Sigmoid colon (tissue), 6 donors: ENCODE measurements at regions not wholly inside any gene's neighbourhood (a gene's known extent, or its start where the extent isn't known, plus 50 kb on each side); places are given as distances from the start of the nearest gene placed in this dataset.

Source experiments
- DNase-seq: peaks from one replicate; pipeline ENCODE4 v3.0.0-alpha.2; 2019
- H3K27ac ChIP-seq, 4 donors: fragments of 200-600 bp; sonication (generic); one replicate each; pipeline ENCODE4 v1.5.1; 2016 to 2019; ENCODE audit warnings: mild to moderate bottlenecking in 1 of 4
- H3K27me3 ChIP-seq, 3 donors: fragments of 200-600 bp; sonication (generic); one replicate each; pipeline ENCODE4 v1.5.1; 2019; ENCODE audit warnings: mild to moderate bottlenecking in 1 of 3
- H3K36me3 ChIP-seq, 4 donors: fragments of 200-600 bp; sonication (generic); one replicate each; pipeline ENCODE4 v1.5.1; 2016 to 2019
- H3K4me1 ChIP-seq, 4 donors: fragments of 200-600 bp; sonication (generic); one replicate each; pipeline ENCODE4 v1.5.1; 2017 to 2019
- H3K4me3 ChIP-seq, 4 donors: fragments of 200-600 bp; sonication (generic); one replicate each; pipeline ENCODE4 v1.5.1; 2017 to 2019; ENCODE audit warnings: mild to moderate bottlenecking in 2 of 4, moderate library complexity in 1 of 4
- H3K9me3 ChIP-seq, 4 donors: fragments of 200-600 bp in 3 of 4; sonication (generic) in 3 of 4; one replicate each; pipeline versions ENCODE4 v1.5.1 to v1.6.1; 2013 to 2019
- EP300 ChIP-seq, 4 donors: sonication (generic); formaldehyde crosslinking; IDR thresholded peaks; one replicate each; pipeline ENCODE4 v1.6.1; 2017; ENCODE audit warnings: antibody characterized with exemption in 4 of 4
- POLR2A ChIP-seq, 2 donors: fragments of 450-650 bp; IDR thresholded peaks; one replicate each; pipeline ENCODE4 v1.6.1; 2016; ENCODE audit warnings: antibody characterized with exemption in 2 of 2, mild to moderate bottlenecking in 2 of 2, moderate library complexity in 2 of 2
- POLR2AphosphoS5 ChIP-seq, 4 donors: sonication (generic); formaldehyde crosslinking; IDR thresholded peaks; one replicate each; pipeline ENCODE4 v1.6.1; 2017; ENCODE audit warnings: antibody characterized with exemption in 4 of 4
- WGBS, 2 donors: extraction: QIAGEN DNeasy Blood & Tissue Kit; methylation state at CpG; one replicate each; pipeline ENCODE4 v1.1.7; 2013; 5-methylcytosine and 5-hydroxymethylcytosine counted together
- intact Hi-C: fragments of 100-400 bp; cut with DNase I; formaldehyde crosslinking; loops from one replicate; pipeline ENCODE4 v1.15.1; 2023
- TF ChIP-seq, protein P1 (sequence below), 4 experiments: fragments of 450-650 bp in 3 of 4; fragments of 200-600 bp in 1 of 4; IDR thresholded peaks; one replicate each; pipeline ENCODE4 v1.5.1; 2016 to 2019; ENCODE audit warnings: antibody characterized with exemption in 4 of 4, mild to moderate bottlenecking in 3 of 4, moderate library complexity in 2 of 4
- donor health status: healthy with polysubstance abuse.
- donor health status: healthy.

GRCh38 chr4:42262701-42263490, 110.4 kb upstream of the BEND4 start:
- Histone ChIP-seq H3K36me3 (no peaks in the 10 kb centered on the region), H3K27me3 (no peaks in the 10 kb centered on the region), H3K4me1 (peaks cover 0 to 13% (median 0%) of the 10 kb centered on the region in 4 donors), H3K9me3 (no peaks in the 10 kb centered on the region), H3K27ac (no peak overlapping the region), H3K4me3 (no peak overlapping the region)
- TF ChIP-seq POLR2A (IDR thresholded peaks at IDR 0.05): no peak
- TF ChIP-seq POLR2AphosphoS5 (IDR thresholded peaks at IDR 0.05): no peak
- no peak for TF ChIP-seq EP300 (IDR thresholded peaks at IDR 0.05)
- TF ChIP-seq, protein P1, sequence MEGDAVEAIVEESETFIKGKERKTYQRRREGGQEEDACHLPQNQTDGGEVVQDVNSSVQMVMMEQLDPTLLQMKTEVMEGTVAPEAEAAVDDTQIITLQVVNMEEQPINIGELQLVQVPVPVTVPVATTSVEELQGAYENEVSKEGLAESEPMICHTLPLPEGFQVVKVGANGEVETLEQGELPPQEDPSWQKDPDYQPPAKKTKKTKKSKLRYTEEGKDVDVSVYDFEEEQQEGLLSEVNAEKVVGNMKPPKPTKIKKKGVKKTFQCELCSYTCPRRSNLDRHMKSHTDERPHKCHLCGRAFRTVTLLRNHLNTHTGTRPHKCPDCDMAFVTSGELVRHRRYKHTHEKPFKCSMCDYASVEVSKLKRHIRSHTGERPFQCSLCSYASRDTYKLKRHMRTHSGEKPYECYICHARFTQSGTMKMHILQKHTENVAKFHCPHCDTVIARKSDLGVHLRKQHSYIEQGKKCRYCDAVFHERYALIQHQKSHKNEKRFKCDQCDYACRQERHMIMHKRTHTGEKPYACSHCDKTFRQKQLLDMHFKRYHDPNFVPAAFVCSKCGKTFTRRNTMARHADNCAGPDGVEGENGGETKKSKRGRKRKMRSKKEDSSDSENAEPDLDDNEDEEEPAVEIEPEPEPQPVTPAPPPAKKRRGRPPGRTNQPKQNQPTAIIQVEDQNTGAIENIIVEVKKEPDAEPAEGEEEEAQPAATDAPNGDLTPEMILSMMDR (IDR thresholded peaks at IDR 0.05): no peak
- 65 to 72% methylated on average over 8 of the region's 8 CpGs for WGBS, 2 donors
- no peak for DNase-seq
- intact Hi-C loops: no loop called here

DNA sequence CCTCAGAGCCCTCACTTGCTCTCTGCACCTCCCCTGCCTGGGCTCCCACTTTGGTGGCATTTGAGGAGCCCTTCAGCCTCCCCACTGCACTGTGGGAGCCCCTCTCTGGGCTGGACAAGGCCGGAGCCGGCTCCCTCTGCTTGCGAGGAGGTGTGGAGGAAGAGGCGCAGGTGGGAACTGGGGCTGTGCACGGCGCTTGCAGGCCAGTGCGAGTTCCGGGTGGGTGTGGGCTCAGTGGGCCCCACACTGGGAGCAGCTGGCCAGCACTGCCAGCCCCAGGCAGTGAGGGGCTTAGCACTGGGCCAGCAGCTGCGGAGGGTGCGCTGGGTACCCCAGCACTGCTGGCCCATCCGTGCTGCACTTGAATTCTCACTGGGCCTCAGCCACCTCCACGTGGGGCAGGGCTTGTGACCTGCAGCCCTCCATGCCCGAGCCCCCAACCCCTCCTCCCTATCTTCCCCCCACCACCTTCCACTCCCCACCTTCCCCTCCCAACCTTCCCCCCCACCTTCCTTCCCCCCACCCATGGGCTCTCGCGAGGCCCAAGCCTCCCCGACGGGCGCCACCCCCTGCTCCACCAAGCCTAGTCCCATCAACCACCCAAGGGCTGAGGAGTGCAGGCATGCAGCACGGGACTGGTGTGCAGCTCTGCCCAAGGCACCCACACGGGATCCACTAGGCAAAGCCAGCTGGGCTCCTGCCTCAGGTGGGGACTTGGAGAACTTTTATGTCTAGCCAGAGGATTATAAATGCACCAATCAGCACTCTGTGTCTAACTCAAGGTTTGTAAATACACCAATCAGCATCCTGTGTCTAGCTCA, 113.5 kb upstream of the BEND4 start:
- no peaks in the 10 kb centered on the region for H3K9me3 ChIP-seq
- TF ChIP-seq POLR2AphosphoS5 (IDR thresholded peaks at IDR 0.05): no peak
- TF ChIP-seq, protein P1 (IDR thresholded peaks at IDR 0.05): no peak
- H3K4me3 ChIP-seq: no peak overlapping the region
- intact Hi-C loops: no loop called here
- H3K27me3 ChIP-seq: no peaks in the 10 kb centered on the region
- no peaks in the 10 kb centered on the region for H3K36me3 ChIP-seq
- peaks cover 0 to 13% (median 0%) of the 10 kb centered on the region in 4 donors for H3K4me1 ChIP-seq
- 91 to 92% methylated on average over 20 of the region's 20 CpGs for WGBS, 2 donors
- DNase-seq: no peak
- H3K27ac ChIP-seq: no peak overlapping the region

DNA sequence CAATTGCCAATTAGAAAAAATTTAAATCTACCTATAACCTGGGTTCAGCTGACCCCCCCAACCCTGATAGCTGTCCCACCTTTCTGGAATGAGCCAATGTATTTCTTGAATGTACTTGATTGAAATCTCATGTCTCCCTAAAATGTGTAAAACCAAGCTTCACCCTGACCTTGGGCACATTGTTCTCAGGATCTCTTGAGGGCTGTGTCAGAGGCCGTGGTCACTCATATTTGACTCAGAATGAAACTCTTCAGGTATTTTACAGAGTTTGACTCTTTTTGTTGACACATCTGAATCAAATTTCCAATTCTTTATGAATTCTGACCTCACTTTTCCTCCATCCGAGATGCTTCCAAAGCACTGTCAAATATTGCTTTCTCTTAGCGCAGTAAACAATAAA, 115.3 kb upstream of the BEND4 start:
- no peaks in the 10 kb centered on the region for H3K9me3 ChIP-seq
- no peak overlapping the region for H3K4me3 ChIP-seq
- intact Hi-C loops: no loop called here
- TF ChIP-seq POLR2AphosphoS5 (IDR thresholded peaks at IDR 0.05): no peak
- TF ChIP-seq, protein P1 (IDR thresholded peaks at IDR 0.05): no peak
- no peak for TF ChIP-seq POLR2A (IDR thresholded peaks at IDR 0.05)
- no peak for TF ChIP-seq EP300 (IDR thresholded peaks at IDR 0.05)
- no peak for DNase-seq
- H3K36me3 ChIP-seq: no peaks in the 10 kb centered on the region
- no peaks in the 10 kb centered on the region for H3K27me3 ChIP-seq
- 89 to 92% methylated on average over 3 of the region's 3 CpGs for WGBS, 2 donors
- peaks cover 0 to 5% (median 0%) of the 10 kb centered on the region in 4 donors for H3K4me1 ChIP-seq
- H3K27ac ChIP-seq: no peak overlapping the region

DNA sequence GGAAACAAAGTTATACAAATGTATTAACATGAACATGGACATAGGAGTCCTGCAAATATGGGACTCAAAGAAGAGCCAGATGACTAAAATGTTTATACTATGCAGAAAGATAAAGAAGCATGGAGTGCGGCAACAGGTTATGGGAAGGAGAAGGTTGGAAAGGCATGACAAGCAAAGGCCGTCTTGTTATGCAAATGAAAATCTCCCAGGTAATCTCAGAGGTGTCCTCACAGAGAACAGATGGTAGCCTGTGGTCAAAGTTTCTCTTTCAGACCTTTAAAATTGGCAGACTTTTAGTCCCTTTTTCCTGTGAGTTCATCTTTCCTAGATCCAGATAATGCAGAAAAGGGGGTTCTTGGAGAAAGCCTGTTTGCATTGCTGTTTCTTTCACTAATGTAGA, 116.4 kb upstream of the BEND4 start:
- DNase-seq: no peak
- intact Hi-C loops: no loop called here
- Histone ChIP-seq H3K36me3 (no peaks in the 10 kb centered on the region), H3K27ac (no peak overlapping the region), H3K9me3 (no peaks in the 10 kb centered on the region), H3K4me1 (no peaks in the 10 kb centered on the region), H3K4me3 (no peak overlapping the region), H3K27me3 (no peaks in the 10 kb centered on the region)
- no peak for TF ChIP-seq POLR2A (IDR thresholded peaks at IDR 0.05)
- no peak for TF ChIP-seq POLR2AphosphoS5 (IDR thresholded peaks at IDR 0.05)
- 76 to 86% methylated on average over 2 of the region's 2 CpGs for WGBS, 2 donors

- H3K9me3 ChIP-seq: no peaks in the 10 kb centered on the region
- H3K36me3 ChIP-seq: no peaks in the 10 kb centered on the region
- H3K27me3 ChIP-seq: no peaks in the 10 kb centered on the region
- no peaks in the 10 kb centered on the region for H3K4me1 ChIP-seq
- no peak for DNase-seq
- H3K27ac ChIP-seq: no peak overlapping the region
- intact Hi-C loops: no loop called here
- no peak overlapping the region for H3K4me3 ChIP-seq
- TF ChIP-seq POLR2AphosphoS5 (IDR thresholded peaks at IDR 0.05) (no peak), POLR2A (IDR thresholded peaks at IDR 0.05) (no peak), EP300 (IDR thresholded peaks at IDR 0.05) (no peak)
- TF ChIP-seq, protein P1 (IDR thresholded peaks at IDR 0.05): no peak
- 83 to 90% methylated on average over 3 of the region's 3 CpGs for WGBS, 2 donors
These were observed 118.6 kb upstream of the BEND4 start for GRCh38 chr4:42271096-42271495.
